ENCODE measurements at regions not wholly inside any gene's neighbourhood (a gene's known extent, or its start where the extent isn't known, plus 50 kb on each side); places are given as distances from the start of the nearest gene placed in this dataset.
"Not testable (repeated sequence)": the region's sequence is repeated elsewhere in the genome, so short reads cannot be mapped to it uniquely, and the experiment has no call there.

- no peak for DNase-seq (ENCODE audit: extremely low read depth in 1 of 2, low read depth in 1 of 2)
Measured at GRCh38 chr2:204401114-204401513, 144.2 kb upstream of the PARD3B start.

DNA sequence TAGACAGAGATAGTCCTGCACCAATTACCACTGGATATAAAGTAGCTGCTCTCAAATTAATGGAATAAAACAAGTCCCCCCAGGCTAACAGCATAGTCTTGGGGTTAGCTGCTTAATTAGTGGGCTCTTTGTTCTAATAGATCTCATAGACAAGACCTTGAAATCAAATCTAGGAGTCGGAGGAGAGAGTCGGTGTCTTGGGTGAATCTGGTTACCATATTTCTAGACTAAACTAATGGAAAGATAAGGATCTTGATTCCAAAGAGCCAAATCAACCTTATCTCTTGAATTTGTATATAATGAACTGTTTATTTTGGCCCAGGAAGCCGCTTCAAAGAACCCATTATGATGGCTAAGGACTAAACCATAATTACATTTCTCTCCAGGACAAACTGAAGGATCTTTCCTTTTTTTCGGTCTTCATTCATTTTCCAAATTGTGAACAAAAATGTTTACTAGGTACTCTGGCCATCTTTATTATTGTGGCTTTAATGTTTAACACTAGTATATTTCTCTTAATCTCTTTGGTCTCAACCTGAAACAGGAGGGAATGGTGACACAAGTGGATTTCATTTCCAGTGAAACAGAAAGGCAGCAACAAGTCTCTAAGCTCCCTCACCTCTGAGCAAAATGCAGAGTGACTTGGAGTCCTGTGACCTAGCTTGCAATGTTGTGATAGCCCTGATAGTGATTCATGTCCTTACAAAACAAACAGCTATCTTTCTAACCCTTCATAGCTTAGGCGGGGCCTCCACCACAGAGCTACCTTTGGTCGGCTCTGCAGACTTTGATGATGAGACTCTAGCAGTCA is 137.9 kb upstream of the PARD3B start:
- DNase-seq (ENCODE audit: extremely low read depth in 1 of 2, low read depth in 1 of 2) = no peak

DNA sequence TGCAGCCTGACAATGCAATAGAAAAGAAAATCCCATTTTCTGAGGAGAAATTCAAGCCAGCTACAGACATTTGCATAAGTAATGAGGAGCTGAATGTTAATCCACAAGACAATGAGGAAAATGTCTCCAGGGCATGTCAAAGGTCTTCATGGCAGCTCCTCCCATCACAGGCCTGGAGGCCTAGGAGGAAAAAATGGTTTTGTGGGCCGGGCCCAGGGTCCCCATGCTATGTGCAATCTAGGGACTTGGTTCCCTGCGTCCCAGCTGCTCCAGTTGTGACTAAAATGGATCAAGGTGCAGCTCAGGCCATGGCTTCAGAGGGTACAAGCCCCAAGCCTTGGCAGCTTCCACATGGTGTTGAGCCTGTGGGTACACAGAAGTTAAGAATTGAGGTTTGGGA is 132.5 kb upstream of the PARD3B start:
- DNase-seq (ENCODE audit: extremely low read depth in 1 of 2, low read depth in 1 of 2) = not testable (repeated sequence)

DNA sequence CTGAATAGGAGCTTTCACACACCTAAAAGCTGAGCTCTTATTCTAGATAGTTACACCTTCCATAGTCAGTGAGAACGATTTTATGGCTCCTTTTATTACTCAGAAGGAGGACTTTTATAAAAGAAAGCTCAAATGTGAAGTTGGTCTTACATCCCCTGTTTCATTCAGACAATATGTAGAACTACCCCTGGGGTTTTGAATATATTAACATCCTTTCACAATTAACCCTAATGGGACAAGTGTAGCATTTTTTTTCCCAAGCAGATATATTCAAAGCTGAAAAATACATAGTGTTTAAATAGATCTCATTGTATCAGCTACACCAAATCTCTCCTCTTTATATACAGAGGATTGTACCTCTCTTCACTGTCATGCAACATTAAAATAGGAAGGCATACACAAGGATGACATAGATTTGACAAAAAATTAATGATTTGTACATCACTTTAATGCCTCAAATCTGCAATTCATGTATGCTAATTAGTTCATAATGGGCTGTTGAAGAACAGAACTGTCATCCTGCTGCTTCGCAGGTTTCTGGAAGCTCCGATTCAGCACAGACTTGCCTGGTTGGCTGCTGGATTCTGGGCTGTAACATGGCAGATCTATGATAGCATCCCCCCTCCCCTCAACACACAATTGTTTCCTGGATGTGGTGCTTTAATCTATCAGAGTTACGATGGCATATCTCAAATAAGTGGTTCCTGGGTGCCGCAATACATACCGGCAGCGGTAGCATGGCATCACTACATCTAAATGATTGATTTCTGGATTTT is 129.7 kb upstream of the PARD3B start:
- DNase-seq (ENCODE audit: extremely low read depth in 1 of 2, low read depth in 1 of 2) = no peak

DNA sequence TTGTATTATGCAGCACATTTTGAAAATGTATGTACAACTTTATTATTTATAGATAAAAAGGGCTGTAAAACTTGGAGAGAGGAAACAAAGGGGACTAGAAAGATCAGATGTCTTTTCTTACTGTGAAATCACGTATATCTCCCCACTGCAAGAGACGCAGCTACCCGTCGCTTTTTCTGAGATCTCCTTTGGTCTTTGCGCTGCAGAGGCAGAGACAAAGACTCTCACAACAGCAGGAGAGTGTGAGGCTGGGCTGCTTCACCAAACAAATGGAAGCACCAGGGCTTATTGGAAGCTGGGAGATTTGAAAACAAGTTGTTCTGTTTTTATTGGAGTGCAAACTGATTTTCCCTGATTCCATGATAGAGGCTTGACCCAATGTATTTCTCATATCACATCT is 129.0 kb upstream of the PARD3B start:
- no peak for DNase-seq (ENCODE audit: extremely low read depth in 1 of 2, low read depth in 1 of 2)

GRCh38 chr2:204425821-204426220 is 119.5 kb upstream of the PARD3B start:
- DNase-seq (ENCODE audit: extremely low read depth in 1 of 2, low read depth in 1 of 2) = no peak

DNA sequence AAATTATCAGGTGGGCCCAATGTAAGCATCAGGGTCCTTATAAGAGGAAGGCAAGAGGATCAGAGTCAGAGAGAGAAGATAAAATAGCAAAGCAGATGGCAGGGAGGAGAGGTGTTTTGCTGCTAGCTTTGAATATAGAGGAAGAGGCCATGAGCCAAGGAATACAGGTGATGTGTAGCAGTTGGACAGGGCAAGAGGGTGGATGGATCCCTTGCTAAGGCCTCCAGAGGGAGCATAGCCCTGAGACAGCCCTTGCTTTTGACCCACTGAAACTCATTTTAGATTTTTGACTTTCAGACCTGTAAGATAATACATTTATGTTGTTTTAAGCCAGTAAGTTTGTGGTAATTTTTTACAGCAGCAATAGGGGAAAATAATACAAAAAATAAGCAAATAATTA is 116.6 kb upstream of the PARD3B start:
- no peak for DNase-seq (ENCODE audit: extremely low read depth in 1 of 2, low read depth in 1 of 2)

GRCh38 chr2:204431529-204431928 is 113.7 kb upstream of the PARD3B start:
- DNase-seq (ENCODE audit: extremely low read depth in 1 of 2, low read depth in 1 of 2) = no peak

DNA sequence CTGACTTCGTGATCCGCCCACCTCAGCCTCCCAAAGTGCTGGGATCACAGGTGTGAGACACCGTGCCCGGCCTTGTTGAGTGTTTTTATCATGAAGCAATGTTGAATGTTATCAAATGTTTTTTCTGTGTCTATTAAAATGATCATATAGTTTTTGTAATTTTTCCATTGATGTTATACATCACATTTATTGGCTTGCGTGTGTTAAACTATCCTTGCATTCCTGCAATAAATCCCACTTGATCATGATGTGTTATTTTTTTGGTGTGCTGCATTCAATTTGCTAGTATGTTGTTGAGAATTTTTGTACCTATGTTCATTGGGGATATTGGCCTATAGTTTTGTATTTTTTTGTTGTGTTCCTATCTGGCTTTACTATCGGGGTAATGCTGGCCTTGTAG is 113.1 kb upstream of the PARD3B start:
- no peak for DNase-seq (ENCODE audit: extremely low read depth in 1 of 2, low read depth in 1 of 2)

DNA sequence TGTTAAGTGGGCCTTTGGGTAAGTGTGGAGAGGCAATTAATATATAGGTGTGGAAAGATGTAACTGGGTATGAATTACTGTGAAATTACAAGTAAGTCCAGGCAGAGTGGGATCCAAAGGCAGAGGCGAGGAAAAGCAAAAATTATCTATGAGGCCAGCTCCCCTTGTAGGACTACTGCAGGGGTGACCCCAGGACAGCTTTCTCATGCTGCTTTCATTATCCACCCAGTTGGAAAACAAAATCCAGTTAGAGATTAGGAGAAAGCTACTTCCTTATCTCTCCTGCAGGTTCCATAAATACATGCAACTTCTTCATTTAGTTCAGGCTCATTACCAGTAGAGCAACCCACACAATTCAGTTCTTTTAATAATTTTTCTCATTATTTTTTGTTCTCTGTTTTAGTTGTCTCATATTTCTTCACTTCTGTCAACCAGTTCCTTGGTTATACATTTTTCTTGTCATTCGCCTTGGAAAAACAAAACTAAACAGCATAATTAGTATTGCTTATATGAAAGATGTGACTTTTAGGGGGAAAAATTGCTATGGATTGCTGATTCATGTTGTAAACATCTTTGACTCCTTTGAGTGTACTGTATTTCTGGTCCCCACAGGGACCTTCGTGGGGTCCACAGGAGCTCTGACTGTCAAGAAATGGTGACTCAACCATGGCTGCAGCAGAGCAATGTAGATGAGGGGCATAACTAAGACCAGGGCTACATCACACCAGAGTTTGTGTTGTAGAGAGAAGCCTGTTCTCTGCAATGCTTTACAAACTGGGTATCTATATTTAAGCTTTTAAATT is 110.4 kb upstream of the PARD3B start:
- DNase-seq (ENCODE audit: extremely low read depth in 1 of 2, low read depth in 1 of 2) = no peak

DNA sequence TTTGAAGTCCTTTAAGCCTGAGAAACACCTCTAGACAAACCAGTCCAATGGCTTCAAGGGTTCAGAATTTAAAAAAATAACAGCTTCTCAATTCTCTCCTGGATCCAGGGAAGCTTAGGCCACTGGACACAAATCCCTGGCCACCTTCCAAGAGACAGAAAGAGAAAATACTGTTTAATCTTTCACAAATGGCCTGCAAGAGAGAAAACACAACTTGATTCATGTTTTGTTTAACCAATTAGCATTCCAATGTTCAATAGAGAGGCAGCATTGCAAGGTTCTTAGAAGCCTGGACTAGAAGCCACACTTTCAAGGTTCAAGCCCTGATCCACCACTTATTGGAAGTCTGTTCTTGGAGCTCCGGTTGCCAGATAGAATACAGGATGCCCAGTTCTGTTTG is 109.0 kb upstream of the PARD3B start:
- no peak for DNase-seq (ENCODE audit: extremely low read depth in 1 of 2, low read depth in 1 of 2)

DNA sequence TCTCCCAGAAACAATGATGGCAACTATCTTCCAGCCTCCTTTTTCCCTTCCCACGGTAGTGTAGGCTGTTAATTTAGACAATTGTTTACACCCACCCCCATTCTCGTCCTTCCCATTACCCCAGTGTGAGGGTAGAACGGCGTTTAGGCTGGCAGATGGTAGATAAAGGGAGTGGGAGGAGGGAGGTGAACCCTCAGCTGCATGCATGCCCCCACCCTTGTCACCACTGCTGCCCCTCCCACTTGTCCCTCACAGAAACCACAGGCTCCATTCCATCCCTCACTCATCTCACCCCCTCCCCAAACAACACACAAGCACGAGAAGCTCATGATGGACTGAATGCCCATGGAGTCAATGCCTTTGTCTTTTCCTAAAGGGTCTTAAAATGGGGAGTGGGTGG is 107.9 kb upstream of the PARD3B start:
- no peak for DNase-seq (ENCODE audit: extremely low read depth in 1 of 2, low read depth in 1 of 2)

GRCh38 chr2:204437815-204438756 is 107.2 kb upstream of the PARD3B start:
- no peak for DNase-seq (ENCODE audit: extremely low read depth in 1 of 2, low read depth in 1 of 2)

DNA sequence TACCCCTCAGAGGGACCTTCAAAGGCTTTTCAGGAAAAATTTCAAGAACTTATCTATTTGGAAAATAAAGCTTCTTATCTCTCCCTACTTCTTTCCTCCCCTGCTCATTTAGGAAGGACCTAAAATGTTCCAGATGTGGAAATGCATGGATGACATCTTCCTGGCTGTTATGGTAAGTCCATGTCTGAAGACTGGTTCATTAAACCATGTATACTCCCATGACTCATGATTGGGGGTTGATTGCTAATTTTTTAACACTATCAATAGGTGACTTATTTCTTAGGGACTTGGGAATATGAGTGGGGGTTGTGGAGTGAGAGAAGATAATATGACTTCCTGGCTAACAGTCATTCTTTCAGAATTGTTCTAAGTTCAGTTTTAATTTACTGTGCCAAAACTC is 104.0 kb upstream of the PARD3B start:
- DNase-seq (ENCODE audit: extremely low read depth in 1 of 2, low read depth in 1 of 2) = no peak

GRCh38 chr2:204445149-204445548 is 100.1 kb upstream of the PARD3B start:
- no peak for DNase-seq (ENCODE audit: extremely low read depth in 1 of 2, low read depth in 1 of 2)

DNA sequence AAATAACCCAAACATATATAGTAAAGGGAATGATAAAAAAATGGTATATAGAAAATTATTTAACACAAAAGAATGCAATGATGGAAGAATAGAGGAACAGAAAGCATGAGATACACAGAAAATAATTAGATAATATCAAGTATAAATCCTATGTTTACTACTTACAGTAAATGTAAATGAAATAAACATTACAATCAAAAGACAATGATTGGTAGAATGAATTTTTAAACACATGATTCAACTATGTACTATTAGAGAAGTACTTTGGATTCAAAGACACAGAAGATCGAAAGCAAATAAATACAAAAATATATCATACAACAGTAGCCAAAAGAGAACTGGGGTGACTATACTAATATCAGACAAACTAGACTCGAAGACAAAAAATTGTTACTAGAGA is 97.6 kb upstream of the PARD3B start:
- DNase-seq (ENCODE audit: extremely low read depth in 1 of 2, low read depth in 1 of 2) = no peak

DNA sequence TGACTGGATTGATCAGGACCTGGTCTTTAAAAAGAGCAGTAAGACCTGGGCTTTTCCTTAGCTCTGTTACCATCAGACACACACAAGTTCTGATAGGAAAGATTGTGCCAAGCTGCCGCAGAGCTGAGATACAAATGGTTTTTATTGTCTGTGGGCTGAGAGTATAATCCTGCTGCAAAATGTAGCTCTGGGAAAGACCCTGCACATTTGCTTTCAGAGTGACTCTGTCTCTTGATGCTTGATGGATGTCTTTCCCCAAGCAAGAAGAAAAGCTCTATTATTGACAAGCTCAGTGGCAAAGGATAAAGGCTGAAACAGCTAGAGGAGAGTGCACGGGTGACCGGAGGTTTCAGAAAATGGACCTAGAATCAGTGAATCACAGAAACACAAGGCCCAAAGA is 95.3 kb upstream of the PARD3B start:
- DNase-seq (ENCODE audit: extremely low read depth in 1 of 2, low read depth in 1 of 2) = no peak

GRCh38 chr2:204451766-204452165 is 93.5 kb upstream of the PARD3B start:
- DNase-seq (ENCODE audit: extremely low read depth in 1 of 2, low read depth in 1 of 2) = no peak

- no peak for DNase-seq (ENCODE audit: extremely low read depth in 1 of 2, low read depth in 1 of 2)
Measured at GRCh38 chr2:204452464-204453023, 92.7 kb upstream of the PARD3B start.

- no peak for DNase-seq (ENCODE audit: extremely low read depth in 1 of 2, low read depth in 1 of 2)
Measured at GRCh38 chr2:204453730-204454167, 91.5 kb upstream of the PARD3B start.
